Activated CD8-positive, alpha-beta memory T cell treated with anti-CD3 and anti-CD28 coated beads for 4 hours (primary cell): ENCODE measurements at regions not wholly inside any gene's neighbourhood (a gene's known extent, or its start where the extent isn't known, plus 50 kb on each side); places are given as distances from the start of the nearest gene placed in this dataset.
"Not testable (repeated sequence)": the region's sequence is repeated elsewhere in the genome, so short reads cannot be mapped to it uniquely, and the experiment has no call there.

ENCODE experiments used
- DNase-seq, 2 donors: peaks; one replicate each; pipeline ENCODE4 v3.0.0-alpha.2; 2020; ENCODE audit warnings: low read depth in 2 of 2

GRCh38 chr9:30103647-30104394 is 2280.6 kb upstream of the ACO1 start:
- no peak for DNase-seq

GRCh38 chr9:30107134-30107533 is 2277.3 kb upstream of the ACO1 start:
- not testable (repeated sequence) for DNase-seq

GRCh38 chr9:30116673-30117217 is 2267.7 kb upstream of the ACO1 start:
- DNase-seq = no peak

GRCh38 chr9:30120666-30121065 is 2263.8 kb upstream of the ACO1 start:
- no peak for DNase-seq

GRCh38 chr9:30121611-30122010 is 2262.8 kb upstream of the ACO1 start:
- no peak for DNase-seq

GRCh38 chr9:30125881-30126280 is 2258.6 kb upstream of the ACO1 start:
- DNase-seq = no peak

- no peak for DNase-seq
Observed at GRCh38 chr9:30127371-30127770, 2257.1 kb upstream of the ACO1 start.

GRCh38 chr9:30140407-30140806 is 2244.0 kb upstream of the ACO1 start:
- DNase-seq = no peak

GRCh38 chr9:30160570-30160969 is 2223.9 kb upstream of the ACO1 start:
- no peak for DNase-seq

- DNase-seq = no peak
Observed at GRCh38 chr9:30172206-30172605, 2212.2 kb upstream of the ACO1 start.

GRCh38 chr9:30178610-30179009 is 2205.8 kb upstream of the ACO1 start:
- DNase-seq = no peak

GRCh38 chr9:30193421-30193820 is 2191.0 kb upstream of the ACO1 start:
- no peak for DNase-seq

GRCh38 chr9:30196941-30197340 is 2187.5 kb upstream of the ACO1 start:
- DNase-seq = no peak

- no peak for DNase-seq
Observed at GRCh38 chr9:30197453-30197852, 2187.0 kb upstream of the ACO1 start.

GRCh38 chr9:30197954-30198353 is 2186.5 kb upstream of the ACO1 start:
- DNase-seq = no peak

GRCh38 chr9:30198463-30199309 is 2185.8 kb upstream of the ACO1 start:
- no peak for DNase-seq

- DNase-seq = no peak
Observed at GRCh38 chr9:30201024-30201423, 2183.4 kb upstream of the ACO1 start.

GRCh38 chr9:30235068-30235467 is 2149.4 kb upstream of the ACO1 start:
- no peak for DNase-seq

- no peak for DNase-seq
Observed at GRCh38 chr9:30235564-30235963, 2148.9 kb upstream of the ACO1 start.

- DNase-seq = no peak
Observed at GRCh38 chr9:30239878-30240277, 2144.6 kb upstream of the ACO1 start.

GRCh38 chr9:30243467-30243866 is 2141.0 kb upstream of the ACO1 start:
- DNase-seq = no peak

- DNase-seq = no peak
Observed at GRCh38 chr9:30244877-30245276, 2139.6 kb upstream of the ACO1 start.

GRCh38 chr9:30250872-30251271 is 2133.6 kb upstream of the ACO1 start:
- no peak for DNase-seq
